Thoracic aorta (tissue), 2 donors: ENCODE measurements at regions not wholly inside any gene's neighbourhood (a gene's known extent, or its start where the extent isn't known, plus 50 kb on each side); places are given as distances from the start of the nearest gene placed in this dataset.
"Not testable (repeated sequence)": the region's sequence is repeated elsewhere in the genome, so short reads cannot be mapped to it uniquely, and the experiment has no call there.

Experiments
- ATAC-seq: fragments of 150-250 bp; one replicate; pipeline ENCODE4 v1.8.0; 2017; ENCODE audit warnings: low read depth; ENCODE audit not compliant: insufficient number of reproducible peaks, low FRiP score
- DNase-seq: peaks from one replicate; pipeline ENCODE4 v3.0.0-alpha.2; 2020; ENCODE audit warnings: low spot score
- H3K27ac ChIP-seq, 2 donors: fragments of 200-600 bp; sonication (generic); 1 replicate in 1 of 2; 2 replicates in 1 of 2; pipeline ENCODE4 v1.5.1; 2016; ENCODE audit warnings: mild to moderate bottlenecking in 2 of 2, moderate library complexity in 2 of 2
- H3K27me3 ChIP-seq: fragments of 200-600 bp; sonication (generic); replicated peaks from 2 replicates; pipeline ENCODE4 v1.6.0; 2016; ENCODE audit warnings: mild to moderate bottlenecking; ENCODE audit not compliant: insufficient read depth
- H3K36me3 ChIP-seq: fragments of 200-600 bp; sonication (generic); one replicate; pipeline ENCODE4 v1.5.1; 2016
- H3K4me1 ChIP-seq, 2 donors: fragments of 200-600 bp; sonication (generic); 1 replicate in 1 of 2; 2 replicates in 1 of 2; pipeline versions ENCODE4 v1.5.1 to v1.6.0; 2016; ENCODE audit warnings: low read depth in 2 of 2, mild to moderate bottlenecking in 1 of 2; ENCODE audit not compliant: control insufficient read depth in 1 of 2
- H3K4me3 ChIP-seq: fragments of 200-600 bp; sonication (generic); 2 replicates; pipeline ENCODE4 v1.5.1; 2016; ENCODE audit warnings: mild to moderate bottlenecking
- H3K9me3 ChIP-seq: fragments of 200-600 bp; sonication (generic); 2 replicates; pipeline ENCODE4 v1.5.1; 2016
- CTCF ChIP-seq: fragments of 200-600 bp; sonication (generic); IDR thresholded peaks from one replicate; pipeline ENCODE4 v1.5.1; 2019; ENCODE audit warnings: antibody characterized with exemption

- H3K9me3 ChIP-seq, result peaks cover 3% of the 10 kb centered on the region
- H3K4me3 ChIP-seq, result no peak overlapping the region
- no peaks in the 10 kb centered on the region for H3K36me3 ChIP-seq
- TF ChIP-seq CTCF, result no peak
- ATAC-seq (no peak), DNase-seq (no peak)
- H3K27me3 ChIP-seq, result no peaks in the 10 kb centered on the region
- H3K27ac ChIP-seq, result no peak overlapping the region
- no peaks in the 10 kb centered on the region for H3K4me1 ChIP-seq
Observed at GRCh38 chr3:130800829-130801228, 54.2 kb upstream of the PIK3R4 start.

GRCh38 chr3:130801473-130801872 is 54.8 kb upstream of the PIK3R4 start:
- H3K9me3 ChIP-seq, result peaks cover 3% of the 10 kb centered on the region
- H3K27me3 ChIP-seq, result no peaks in the 10 kb centered on the region
- H3K4me3 ChIP-seq, result no peak overlapping the region
- ATAC-seq, result no peak
- H3K36me3 ChIP-seq, result no peaks in the 10 kb centered on the region
- DNase-seq, result no peak
- no peak for TF ChIP-seq CTCF
- H3K4me1 ChIP-seq, result no peaks in the 10 kb centered on the region
- H3K27ac ChIP-seq, result no peak overlapping the region

GRCh38 chr3:130811557-130811956 is 64.9 kb upstream of the PIK3R4 start:
- Histone ChIP-seq H3K36me3 (no peaks in the 10 kb centered on the region), H3K4me1 (no peaks in the 10 kb centered on the region), H3K27me3 (no peaks in the 10 kb centered on the region), H3K27ac (no peak overlapping the region), H3K9me3 (no peaks in the 10 kb centered on the region), H3K4me3 (no peak overlapping the region)
- DNase-seq (no peak), ATAC-seq (no peak)
- no peak for TF ChIP-seq CTCF

GRCh38 chr3:130814691-130815472 is 68.3 kb upstream of the PIK3R4 start:
- no peak for TF ChIP-seq CTCF
- DNase-seq (no peak), ATAC-seq (no peak)
- no peaks in the 10 kb centered on the region for H3K9me3 ChIP-seq
- no peak overlapping the region for H3K4me3 ChIP-seq
- H3K27ac ChIP-seq, result no peak overlapping the region
- H3K36me3 ChIP-seq, result no peaks in the 10 kb centered on the region
- H3K4me1 ChIP-seq, result no peaks in the 10 kb centered on the region
- no peaks in the 10 kb centered on the region for H3K27me3 ChIP-seq

GRCh38 chr3:130816561-130817445 is 70.2 kb upstream of the PIK3R4 start:
- H3K27me3 ChIP-seq, result no peaks in the 10 kb centered on the region
- H3K27ac ChIP-seq, result no peak overlapping the region
- no peaks in the 10 kb centered on the region for H3K4me1 ChIP-seq
- H3K36me3 ChIP-seq, result no peaks in the 10 kb centered on the region
- no peaks in the 10 kb centered on the region for H3K9me3 ChIP-seq
- no peak overlapping the region for H3K4me3 ChIP-seq
- DNase-seq (no peak), ATAC-seq (no peak)
- TF ChIP-seq CTCF, result no peak

GRCh38 chr3:130818066-130818465 is 71.4 kb upstream of the PIK3R4 start:
- H3K27me3 ChIP-seq, H3K36me3 ChIP-seq, DNase-seq, H3K4me1 ChIP-seq, H3K9me3 ChIP-seq, ATAC-seq, H3K27ac ChIP-seq, H3K4me3 ChIP-seq: not testable (repeated sequence)
